ENCODE measurements at regions not wholly inside any gene's neighbourhood (a gene's known extent, or its start where the extent isn't known, plus 50 kb on each side); places are given as distances from the start of the nearest gene placed in this dataset.

DNA sequence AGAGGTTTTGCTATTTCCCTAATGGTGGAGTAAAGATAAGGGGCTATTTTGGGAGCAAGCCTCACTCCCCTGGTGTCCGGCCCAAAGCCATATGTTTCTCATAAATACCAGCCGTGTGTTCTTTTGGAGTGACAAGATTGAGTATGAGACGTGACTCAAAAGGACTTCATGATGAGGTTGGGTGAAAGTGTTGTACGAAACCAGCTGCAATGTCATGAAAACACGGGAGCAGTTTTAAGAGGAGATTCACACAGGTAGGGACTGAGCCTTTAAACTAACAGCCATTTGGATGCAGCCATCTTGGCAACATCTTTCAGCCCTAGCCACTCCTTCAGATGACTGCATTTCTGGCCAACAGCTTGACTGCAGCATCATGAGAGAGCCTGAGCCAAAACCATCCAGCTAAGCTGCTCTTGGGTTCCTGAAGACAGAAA, 532.3 kb upstream of the USP24 start:
- no peak for TF ChIP-seq POLR2A (IDR thresholded peaks at IDR 0.05)
- TF ChIP-seq, protein P1, sequence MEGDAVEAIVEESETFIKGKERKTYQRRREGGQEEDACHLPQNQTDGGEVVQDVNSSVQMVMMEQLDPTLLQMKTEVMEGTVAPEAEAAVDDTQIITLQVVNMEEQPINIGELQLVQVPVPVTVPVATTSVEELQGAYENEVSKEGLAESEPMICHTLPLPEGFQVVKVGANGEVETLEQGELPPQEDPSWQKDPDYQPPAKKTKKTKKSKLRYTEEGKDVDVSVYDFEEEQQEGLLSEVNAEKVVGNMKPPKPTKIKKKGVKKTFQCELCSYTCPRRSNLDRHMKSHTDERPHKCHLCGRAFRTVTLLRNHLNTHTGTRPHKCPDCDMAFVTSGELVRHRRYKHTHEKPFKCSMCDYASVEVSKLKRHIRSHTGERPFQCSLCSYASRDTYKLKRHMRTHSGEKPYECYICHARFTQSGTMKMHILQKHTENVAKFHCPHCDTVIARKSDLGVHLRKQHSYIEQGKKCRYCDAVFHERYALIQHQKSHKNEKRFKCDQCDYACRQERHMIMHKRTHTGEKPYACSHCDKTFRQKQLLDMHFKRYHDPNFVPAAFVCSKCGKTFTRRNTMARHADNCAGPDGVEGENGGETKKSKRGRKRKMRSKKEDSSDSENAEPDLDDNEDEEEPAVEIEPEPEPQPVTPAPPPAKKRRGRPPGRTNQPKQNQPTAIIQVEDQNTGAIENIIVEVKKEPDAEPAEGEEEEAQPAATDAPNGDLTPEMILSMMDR (IDR thresholded peaks at IDR 0.05) = no peak

Measured in suprapubic skin (tissue), 3 donors.